Ectodermal cell (in vitro differentiated cells): ENCODE measurements at regions not wholly inside any gene's neighbourhood (a gene's known extent, or its start where the extent isn't known, plus 50 kb on each side); places are given as distances from the start of the nearest gene placed in this dataset.

Experiments used
- H3K27ac ChIP-seq: 2 replicates; pipeline ENCODE4 v1.7.0; 2013; ENCODE audit warnings: mild to moderate bottlenecking, low read depth, low read length; ENCODE audit not compliant: insufficient read depth, poor library complexity, severe bottlenecking
- H3K27me3 ChIP-seq: 2 replicates; pipeline ENCODE4 v1.7.0; 2013; ENCODE audit warnings: mild to moderate bottlenecking, low read length; ENCODE audit not compliant: insufficient read depth, control insufficient read depth, poor library complexity, severe bottlenecking
- H3K36me3 ChIP-seq: one replicate; pipeline ENCODE4 v1.7.0; 2013; ENCODE audit warnings: low read length; ENCODE audit not compliant: control insufficient read depth, insufficient read depth
- H3K4me1 ChIP-seq: one replicate; pipeline ENCODE4 v1.7.0; 2013; ENCODE audit warnings: low read length; ENCODE audit not compliant: control insufficient read depth, insufficient read depth
- H3K4me3 ChIP-seq: 2 replicates; pipeline ENCODE4 v1.7.0; 2013; ENCODE audit warnings: low read depth, low read length, control low read depth; ENCODE audit not compliant: insufficient read depth
- H3K9me3 ChIP-seq: 2 replicates; pipeline ENCODE4 v1.7.0; 2013; ENCODE audit warnings: mild to moderate bottlenecking, low read length, moderate library complexity; ENCODE audit not compliant: control insufficient read depth
- WGBS, 2 experiments: methylation state at CpG; one replicate each; pipeline ENCODE4 v1.1.7; 2013; ENCODE audit warnings: missing lambda C conversion rate in 2 of 2; 5-methylcytosine and 5-hydroxymethylcytosine counted together

- Histone ChIP-seq H3K4me3 (no peak overlapping the region), H3K4me1 (no peaks in the 10 kb centered on the region), H3K27me3 (no peaks in the 10 kb centered on the region), H3K27ac (no peak overlapping the region), H3K9me3 (no peaks in the 10 kb centered on the region), H3K36me3 (no peaks in the 10 kb centered on the region)
- 83 to 100% methylated on average over 1 of the region's 1 CpG for WGBS, 2 experiments
These were observed 106.7 kb upstream of the ZC3H12C start for GRCh38 chr11:109986488-109986887.

- Histone ChIP-seq H3K36me3 (no peaks in the 10 kb centered on the region), H3K4me3 (no peak overlapping the region), H3K27ac (no peak overlapping the region), H3K27me3 (no peaks in the 10 kb centered on the region), H3K4me1 (no peaks in the 10 kb centered on the region), H3K9me3 (no peaks in the 10 kb centered on the region)
- WGBS, 2 experiments: 94 to 100% methylated on average over 1 of the region's 1 CpG
These were observed 101.4 kb upstream of the ZC3H12C start for GRCh38 chr11:109991835-109992234.

DNA sequence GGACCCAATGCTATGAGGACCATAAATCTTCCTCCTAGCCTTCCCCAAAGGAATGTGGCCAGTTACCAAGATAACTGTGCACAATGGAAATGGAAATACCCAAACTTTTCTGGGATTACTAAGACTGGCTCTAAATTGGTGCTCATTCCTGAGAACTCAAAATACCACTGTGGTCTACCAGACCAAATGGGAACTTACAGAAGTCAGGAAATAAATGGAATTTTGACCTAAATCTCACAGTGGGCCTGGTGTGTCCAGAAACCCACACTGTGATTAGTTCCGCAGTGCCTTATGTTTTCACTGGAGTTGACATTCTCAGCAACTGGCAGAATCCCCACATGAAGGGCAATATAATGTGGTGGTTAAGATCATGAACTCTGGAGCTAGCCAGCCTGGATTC, 99.4 kb upstream of the ZC3H12C start:
- Histone ChIP-seq H3K9me3 (no peaks in the 10 kb centered on the region), H3K4me3 (no peak overlapping the region), H3K27me3 (no peaks in the 10 kb centered on the region), H3K4me1 (no peaks in the 10 kb centered on the region), H3K27ac (no peak overlapping the region), H3K36me3 (no peaks in the 10 kb centered on the region)
- 94 to 95% methylated on average over 1 of the region's 1 CpG for WGBS, 2 experiments

GRCh38 chr11:109994907-109995306, 98.3 kb upstream of the ZC3H12C start:
- no peaks in the 10 kb centered on the region for H3K36me3 ChIP-seq
- no peaks in the 10 kb centered on the region for H3K9me3 ChIP-seq
- no peak overlapping the region for H3K4me3 ChIP-seq
- H3K4me1 ChIP-seq: no peaks in the 10 kb centered on the region
- H3K27ac ChIP-seq: no peak overlapping the region
- WGBS, 2 experiments: 88 to 90% methylated on average over 6 of the region's 6 CpGs
- no peaks in the 10 kb centered on the region for H3K27me3 ChIP-seq

GRCh38 chr11:109996060-109996459, 97.1 kb upstream of the ZC3H12C start:
- Histone ChIP-seq H3K4me1 (no peaks in the 10 kb centered on the region), H3K36me3 (no peaks in the 10 kb centered on the region), H3K9me3 (no peaks in the 10 kb centered on the region), H3K27ac (no peak overlapping the region), H3K27me3 (no peaks in the 10 kb centered on the region), H3K4me3 (no peak overlapping the region)

DNA sequence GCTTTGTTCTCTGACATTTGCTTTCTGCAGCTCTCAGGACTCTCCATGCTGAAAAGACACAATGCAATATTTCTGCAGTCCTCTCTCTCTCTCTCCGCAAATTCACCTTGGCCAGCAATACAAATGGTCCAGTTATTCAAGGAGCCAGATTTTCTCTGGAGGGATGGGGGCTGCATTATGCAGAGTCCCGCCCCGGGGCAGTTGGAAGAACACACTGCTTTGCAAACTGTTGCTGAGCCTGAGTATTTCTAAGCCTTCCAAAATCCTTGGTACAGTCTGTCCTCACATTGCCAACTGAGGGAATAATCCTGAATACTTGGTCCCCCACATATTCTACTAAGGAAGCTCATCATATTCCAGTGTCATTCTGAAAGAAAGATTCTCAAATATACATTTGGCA, 94.3 kb upstream of the ZC3H12C start:
- Histone ChIP-seq H3K27ac (no peak overlapping the region), H3K36me3 (no peaks in the 10 kb centered on the region), H3K27me3 (no peaks in the 10 kb centered on the region), H3K4me1 (no peaks in the 10 kb centered on the region), H3K9me3 (no peaks in the 10 kb centered on the region), H3K4me3 (no peak overlapping the region)
- 93 to 96% methylated on average over 3 of the region's 3 CpGs for WGBS, 2 experiments

GRCh38 chr11:110000031-110000502, 93.1 kb upstream of the ZC3H12C start:
- no peaks in the 10 kb centered on the region for H3K4me1 ChIP-seq
- H3K36me3 ChIP-seq: no peaks in the 10 kb centered on the region
- no peak overlapping the region for H3K4me3 ChIP-seq
- 78 to 89% methylated on average over 4 of the region's 6 CpGs for WGBS, 2 experiments
- H3K9me3 ChIP-seq: no peaks in the 10 kb centered on the region
- no peaks in the 10 kb centered on the region for H3K27me3 ChIP-seq
- no peak overlapping the region for H3K27ac ChIP-seq

DNA sequence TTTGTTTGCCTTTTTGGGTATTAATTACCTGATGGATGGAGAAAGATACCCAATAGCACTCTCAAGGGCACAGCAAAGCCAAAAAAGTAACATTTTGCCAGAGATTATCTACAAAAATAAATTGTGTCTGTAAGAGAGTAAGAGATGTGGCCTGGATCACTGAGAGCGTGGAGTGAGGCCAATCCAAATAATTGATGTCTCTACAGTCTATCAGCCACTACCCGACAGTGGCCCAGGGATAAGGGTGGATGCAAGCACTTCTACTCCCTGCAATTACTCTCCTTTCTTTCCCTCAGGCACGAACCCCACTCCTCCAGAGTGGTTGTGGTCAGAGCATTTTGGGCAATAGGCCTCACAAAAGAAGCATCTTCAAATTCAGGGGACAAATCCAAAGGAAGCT, 92.3 kb upstream of the ZC3H12C start:
- no peak overlapping the region for H3K27ac ChIP-seq
- no peaks in the 10 kb centered on the region for H3K4me1 ChIP-seq
- no peak overlapping the region for H3K4me3 ChIP-seq
- H3K36me3 ChIP-seq: no peaks in the 10 kb centered on the region
- H3K9me3 ChIP-seq: no peaks in the 10 kb centered on the region
- WGBS, 2 experiments: 93 to 95% methylated on average over 3 of the region's 3 CpGs
- H3K27me3 ChIP-seq: no peaks in the 10 kb centered on the region

DNA sequence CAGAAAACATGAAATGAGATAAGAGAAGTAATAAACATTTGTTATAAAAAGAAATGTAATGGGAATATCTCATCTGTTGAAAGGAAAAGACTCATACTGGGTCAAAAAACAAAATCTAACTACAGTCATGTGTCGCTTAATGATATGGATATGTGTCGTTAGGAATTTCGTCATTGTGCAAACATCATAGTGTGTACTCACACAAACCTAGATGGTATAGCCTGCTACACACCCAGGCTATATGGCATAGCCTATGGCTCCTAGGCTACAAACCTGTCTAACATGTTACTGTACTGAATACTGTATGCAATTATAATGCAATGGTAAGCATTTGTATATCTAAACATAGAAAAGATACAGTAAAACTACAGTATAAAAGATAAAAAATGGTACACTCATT, 89.8 kb upstream of the ZC3H12C start:
- Histone ChIP-seq H3K4me1 (no peaks in the 10 kb centered on the region), H3K27me3 (no peaks in the 10 kb centered on the region), H3K27ac (no peak overlapping the region), H3K4me3 (no peak overlapping the region), H3K9me3 (no peaks in the 10 kb centered on the region), H3K36me3 (no peaks in the 10 kb centered on the region)
- 98% methylated on average over 3 of the region's 3 CpGs for WGBS, 2 experiments

DNA sequence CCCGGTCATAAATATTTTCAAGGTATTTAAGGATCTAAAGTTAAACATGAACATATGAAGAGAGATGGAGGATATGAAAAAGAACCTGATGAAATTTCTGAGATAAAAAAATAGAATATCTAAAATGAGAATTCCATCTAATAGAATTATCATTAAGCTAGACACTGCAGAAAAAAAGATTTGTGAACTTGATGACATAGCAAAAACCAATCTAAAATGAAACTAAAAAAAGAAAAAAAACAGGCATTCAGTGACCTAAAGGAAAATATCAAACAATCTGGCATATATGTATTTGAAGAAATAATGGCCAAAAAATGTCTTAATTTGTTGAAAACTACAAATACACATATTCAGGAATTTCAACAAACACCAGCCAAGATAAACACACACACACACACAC, 81.6 kb upstream of the ZC3H12C start:
- Histone ChIP-seq H3K4me3 (no peak overlapping the region), H3K27ac (no peak overlapping the region), H3K36me3 (no peaks in the 10 kb centered on the region), H3K4me1 (no peaks in the 10 kb centered on the region), H3K9me3 (no peaks in the 10 kb centered on the region), H3K27me3 (no peaks in the 10 kb centered on the region)
- 83 to 93% methylated on average over 1 of the region's 1 CpG for WGBS, 2 experiments

DNA sequence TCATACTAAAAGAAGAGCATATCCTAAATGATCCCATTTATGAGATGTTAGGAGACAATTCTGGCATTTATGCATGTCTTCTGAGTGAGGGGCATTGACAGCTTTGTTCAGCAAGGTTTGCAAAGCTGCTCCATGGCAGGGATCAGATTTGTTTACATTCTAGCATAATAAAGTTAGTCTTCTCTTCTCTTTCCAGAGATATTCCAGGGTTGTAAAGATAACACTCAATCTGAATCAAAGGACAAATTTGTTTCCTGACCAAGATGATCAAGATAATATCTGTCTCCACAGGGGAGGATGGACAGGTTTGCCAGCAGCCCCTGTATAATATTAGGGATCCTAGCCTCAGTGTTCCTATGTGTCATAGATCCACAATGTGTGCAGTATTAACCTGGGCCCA, 77.5 kb upstream of the ZC3H12C start:
- Histone ChIP-seq H3K27me3 (no peaks in the 10 kb centered on the region), H3K27ac (no peak overlapping the region), H3K36me3 (no peaks in the 10 kb centered on the region), H3K9me3 (no peaks in the 10 kb centered on the region), H3K4me3 (no peak overlapping the region), H3K4me1 (no peaks in the 10 kb centered on the region)
